RWPE2 (cell line): ENCODE measurements at regions not wholly inside any gene's neighbourhood (a gene's known extent, or its start where the extent isn't known, plus 50 kb on each side); places are given as distances from the start of the nearest gene placed in this dataset.

ENCODE experiments used
- ATAC-seq: fragments of 200-7000 bp; cut with Tn5 transposase; 3 replicates; pipeline ENCODE4 v1.9.1; 2021; ENCODE audit warnings: low read depth
- DNase-seq: peaks from one replicate; pipeline ENCODE4 v3.0.0-alpha.2; 2020; ENCODE audit warnings: low spot score
- H3K27ac ChIP-seq: fragments of 450-650 bp; 2 replicates; pipeline ENCODE4 v1.5.1; 2017; ENCODE audit warnings: mild to moderate bottlenecking; ENCODE audit not compliant: poor library complexity, severe bottlenecking
- H3K27me3 ChIP-seq: fragments of 250-450 bp; sonication (Bioruptor Pico); 2 replicates; pipeline ENCODE4 v1.5.1; 2021; ENCODE audit warnings: mild to moderate bottlenecking, moderate library complexity; ENCODE audit not compliant: insufficient read depth, poor library complexity, severe bottlenecking
- H3K36me3 ChIP-seq: fragments of 250-450 bp; sonication (Bioruptor Pico); 2 replicates; pipeline ENCODE4 v1.5.1; 2020; ENCODE audit warnings: low read depth, mild to moderate bottlenecking, moderate library complexity
- H3K4me1 ChIP-seq: fragments of 250-450 bp; sonication (Bioruptor Pico); 2 replicates; pipeline ENCODE4 v1.5.1; 2021; ENCODE audit warnings: mild to moderate bottlenecking, moderate library complexity; ENCODE audit not compliant: insufficient read depth, poor library complexity, severe bottlenecking
- H3K4me3 ChIP-seq: fragments of 250-450 bp; sonication (Bioruptor Pico); 2 replicates; pipeline ENCODE4 v1.5.1; 2021; ENCODE audit warnings: mild to moderate bottlenecking, moderate library complexity; ENCODE audit not compliant: severe bottlenecking
- H3K9me3 ChIP-seq: fragments of 250-450 bp; sonication (Bioruptor Pico); 2 replicates; pipeline ENCODE4 v1.5.1; 2021; ENCODE audit warnings: mild to moderate bottlenecking, moderate library complexity; ENCODE audit not compliant: severe bottlenecking
- TF ChIP-seq, protein P1 (sequence below): fragments of 450-650 bp; IDR thresholded peaks from one replicate; pipeline ENCODE4 v1.5.1; 2017; ENCODE audit warnings: mild to moderate bottlenecking, moderate library complexity; ENCODE audit not compliant: poor library complexity, severe bottlenecking

DNA sequence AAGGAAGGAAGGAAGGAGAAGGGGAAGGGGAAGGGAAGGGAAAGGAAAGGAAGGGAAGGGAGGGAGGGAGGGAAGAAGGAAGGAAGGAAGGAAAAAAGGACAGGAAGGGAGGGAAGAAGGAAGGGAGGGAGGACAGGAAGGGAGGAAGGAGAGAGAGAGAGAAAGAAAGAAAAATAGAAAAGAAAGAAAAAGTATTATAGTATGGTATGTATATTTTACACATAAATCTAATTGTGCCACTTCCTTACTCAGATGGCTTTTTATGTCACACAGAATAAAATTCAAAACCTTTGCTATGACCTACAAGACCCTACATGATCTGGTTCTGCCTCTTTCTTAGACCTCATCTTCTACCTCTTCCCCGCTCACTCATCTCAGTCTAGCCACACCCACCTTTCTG is 1016.9 kb upstream of the AUTS2 start:
- ATAC-seq = no peak
- Histone ChIP-seq H3K9me3 (no peaks in the 10 kb centered on the region), H3K27ac (no peak overlapping the region), H3K36me3 (no peaks in the 10 kb centered on the region), H3K4me3 (no peak overlapping the region), H3K27me3 (no peaks in the 10 kb centered on the region), H3K4me1 (no peaks in the 10 kb centered on the region)
- TF ChIP-seq, protein P1, sequence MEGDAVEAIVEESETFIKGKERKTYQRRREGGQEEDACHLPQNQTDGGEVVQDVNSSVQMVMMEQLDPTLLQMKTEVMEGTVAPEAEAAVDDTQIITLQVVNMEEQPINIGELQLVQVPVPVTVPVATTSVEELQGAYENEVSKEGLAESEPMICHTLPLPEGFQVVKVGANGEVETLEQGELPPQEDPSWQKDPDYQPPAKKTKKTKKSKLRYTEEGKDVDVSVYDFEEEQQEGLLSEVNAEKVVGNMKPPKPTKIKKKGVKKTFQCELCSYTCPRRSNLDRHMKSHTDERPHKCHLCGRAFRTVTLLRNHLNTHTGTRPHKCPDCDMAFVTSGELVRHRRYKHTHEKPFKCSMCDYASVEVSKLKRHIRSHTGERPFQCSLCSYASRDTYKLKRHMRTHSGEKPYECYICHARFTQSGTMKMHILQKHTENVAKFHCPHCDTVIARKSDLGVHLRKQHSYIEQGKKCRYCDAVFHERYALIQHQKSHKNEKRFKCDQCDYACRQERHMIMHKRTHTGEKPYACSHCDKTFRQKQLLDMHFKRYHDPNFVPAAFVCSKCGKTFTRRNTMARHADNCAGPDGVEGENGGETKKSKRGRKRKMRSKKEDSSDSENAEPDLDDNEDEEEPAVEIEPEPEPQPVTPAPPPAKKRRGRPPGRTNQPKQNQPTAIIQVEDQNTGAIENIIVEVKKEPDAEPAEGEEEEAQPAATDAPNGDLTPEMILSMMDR = no peak
- no peak for DNase-seq

DNA sequence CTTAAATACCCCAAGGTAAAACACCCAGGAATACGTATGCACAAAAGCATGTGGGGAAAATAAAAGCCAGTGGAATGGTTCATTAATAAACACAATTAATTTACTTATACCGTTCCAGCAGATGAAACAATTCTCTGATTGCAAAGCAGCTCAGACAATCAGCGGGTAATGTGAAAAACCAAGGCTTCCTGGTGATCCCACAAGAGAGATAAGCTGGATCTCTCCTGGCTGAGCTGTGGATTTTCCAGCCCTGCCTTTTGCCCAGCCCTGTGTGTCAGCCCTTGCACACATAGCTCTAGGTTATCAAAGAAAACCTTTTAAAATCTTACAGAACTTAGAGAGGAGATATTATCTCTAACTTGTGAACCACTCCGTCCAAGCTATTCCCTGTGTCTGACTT is 1010.7 kb upstream of the AUTS2 start:
- ATAC-seq = no peak
- no peak for DNase-seq
- Histone ChIP-seq H3K27me3 (no peaks in the 10 kb centered on the region), H3K9me3 (peaks cover 2% of the 10 kb centered on the region), H3K4me1 (no peaks in the 10 kb centered on the region), H3K36me3 (no peaks in the 10 kb centered on the region), H3K27ac (no peak overlapping the region), H3K4me3 (no peak overlapping the region)
- TF ChIP-seq, protein P1 = no peak

DNA sequence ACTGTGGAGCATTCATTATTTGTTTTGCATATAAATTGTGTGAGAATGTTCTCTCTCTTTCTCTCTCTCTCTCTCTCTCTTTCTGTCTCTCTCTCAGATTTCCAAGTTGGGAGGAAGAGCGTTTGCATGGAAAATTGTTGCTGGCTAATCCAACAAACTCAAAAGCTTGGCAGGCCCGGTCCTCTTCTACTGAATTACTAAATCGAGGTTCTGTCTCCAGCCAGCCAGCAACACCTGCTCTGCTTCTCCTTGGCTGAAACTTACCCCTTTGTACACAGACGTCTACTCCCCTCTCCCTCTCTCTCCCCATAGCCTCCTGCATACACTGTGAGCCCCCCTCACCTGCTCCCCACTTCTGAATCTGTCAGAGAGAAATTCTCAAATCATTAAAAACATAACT is 996.4 kb upstream of the AUTS2 start:
- TF ChIP-seq, protein P1 = no peak
- H3K9me3 ChIP-seq = no peaks in the 10 kb centered on the region
- H3K4me3 ChIP-seq = no peak overlapping the region
- ATAC-seq = no peak
- DNase-seq = no peak
- H3K4me1 ChIP-seq = no peaks in the 10 kb centered on the region
- no peaks in the 10 kb centered on the region for H3K27me3 ChIP-seq
- H3K36me3 ChIP-seq = no peaks in the 10 kb centered on the region
- H3K27ac ChIP-seq = no peak overlapping the region

DNA sequence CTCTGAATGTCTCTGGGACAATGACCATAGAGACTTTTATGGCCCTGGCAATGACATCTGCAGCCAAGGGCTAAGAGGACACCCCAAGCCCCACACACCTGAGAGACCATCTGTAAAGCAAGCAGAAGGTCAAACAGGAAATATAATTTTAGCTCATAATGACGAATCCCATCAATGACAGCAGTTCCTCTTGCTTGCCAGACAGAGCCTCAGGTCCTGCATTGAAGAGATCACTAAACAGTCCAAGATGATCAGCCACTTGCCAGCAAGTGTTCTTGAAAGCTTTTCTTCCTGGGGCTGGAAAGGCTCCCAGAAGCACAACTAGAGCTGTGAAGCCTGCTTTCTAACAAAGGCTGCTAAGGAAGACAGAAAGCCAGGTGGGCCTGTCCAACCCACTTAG is 993.7 kb upstream of the AUTS2 start:
- Histone ChIP-seq H3K9me3 (no peaks in the 10 kb centered on the region), H3K36me3 (no peaks in the 10 kb centered on the region)
- DNase-seq = no peak

DNA sequence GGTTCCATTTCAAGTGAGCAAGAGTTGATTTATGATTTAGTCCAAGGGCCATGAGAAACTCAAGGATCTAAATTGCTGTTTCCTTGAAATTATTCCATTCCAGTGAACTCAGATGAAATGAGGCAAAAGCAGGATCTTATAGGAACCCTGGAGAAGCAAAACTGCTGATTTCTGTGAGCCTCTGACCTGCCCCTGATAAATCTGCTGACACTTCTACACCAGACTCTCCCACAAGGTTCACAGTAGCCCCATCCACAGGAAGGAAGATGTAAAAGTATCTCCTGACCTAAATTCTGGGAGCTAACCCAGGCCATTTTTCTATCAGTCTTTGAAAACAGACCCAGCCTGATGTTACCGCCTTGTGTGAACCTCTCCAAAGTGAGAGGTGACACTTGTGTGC is 987.6 kb upstream of the AUTS2 start:
- DNase-seq (no peak), ATAC-seq (no peak)
- H3K27ac ChIP-seq = no peak overlapping the region
- H3K27me3 ChIP-seq = no peaks in the 10 kb centered on the region
- TF ChIP-seq, protein P1 = no peak
- H3K4me1 ChIP-seq = no peaks in the 10 kb centered on the region
- H3K9me3 ChIP-seq = no peaks in the 10 kb centered on the region
- H3K36me3 ChIP-seq = no peaks in the 10 kb centered on the region
- H3K4me3 ChIP-seq = no peak overlapping the region

More for the DNA sequence above, 993.7 kb upstream of the AUTS2 start:
- no peaks in the 10 kb centered on the region for H3K4me1 ChIP-seq
- TF ChIP-seq, protein P1 = no peak
- no peaks in the 10 kb centered on the region for H3K27me3 ChIP-seq
- H3K4me3 ChIP-seq = no peak overlapping the region
- no peak for ATAC-seq
- no peak overlapping the region for H3K27ac ChIP-seq
